Body of pancreas (tissue), 4 donors: ENCODE measurements at regions not wholly inside any gene's neighbourhood (a gene's known extent, or its start where the extent isn't known, plus 50 kb on each side); places are given as distances from the start of the nearest gene placed in this dataset.

Source experiments
- POLR2A ChIP-seq, 3 donors: fragments of 450-650 bp; IDR thresholded peaks; one replicate each; pipeline ENCODE4 v1.6.1; 2016; ENCODE audit warnings: antibody characterized with exemption in 3 of 3, mild to moderate bottlenecking in 2 of 3
- TF ChIP-seq, protein P1 (sequence below), 7 experiments: fragments of 450-650 bp in 4 of 7; fragments of 200-600 bp in 3 of 7; sonication (generic) in 3 of 7; IDR thresholded peaks; one replicate each; pipeline ENCODE4 v1.5.1; 2016 to 2019; ENCODE audit warnings: antibody characterized with exemption in 7 of 7

- TF ChIP-seq, protein P1, sequence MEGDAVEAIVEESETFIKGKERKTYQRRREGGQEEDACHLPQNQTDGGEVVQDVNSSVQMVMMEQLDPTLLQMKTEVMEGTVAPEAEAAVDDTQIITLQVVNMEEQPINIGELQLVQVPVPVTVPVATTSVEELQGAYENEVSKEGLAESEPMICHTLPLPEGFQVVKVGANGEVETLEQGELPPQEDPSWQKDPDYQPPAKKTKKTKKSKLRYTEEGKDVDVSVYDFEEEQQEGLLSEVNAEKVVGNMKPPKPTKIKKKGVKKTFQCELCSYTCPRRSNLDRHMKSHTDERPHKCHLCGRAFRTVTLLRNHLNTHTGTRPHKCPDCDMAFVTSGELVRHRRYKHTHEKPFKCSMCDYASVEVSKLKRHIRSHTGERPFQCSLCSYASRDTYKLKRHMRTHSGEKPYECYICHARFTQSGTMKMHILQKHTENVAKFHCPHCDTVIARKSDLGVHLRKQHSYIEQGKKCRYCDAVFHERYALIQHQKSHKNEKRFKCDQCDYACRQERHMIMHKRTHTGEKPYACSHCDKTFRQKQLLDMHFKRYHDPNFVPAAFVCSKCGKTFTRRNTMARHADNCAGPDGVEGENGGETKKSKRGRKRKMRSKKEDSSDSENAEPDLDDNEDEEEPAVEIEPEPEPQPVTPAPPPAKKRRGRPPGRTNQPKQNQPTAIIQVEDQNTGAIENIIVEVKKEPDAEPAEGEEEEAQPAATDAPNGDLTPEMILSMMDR (IDR thresholded peaks at IDR 0.05), result no peak
- TF ChIP-seq POLR2A (IDR thresholded peaks at IDR 0.05), result no peak
Observed at GRCh38 chr2:103873716-103874351, 980.1 kb upstream of the POU3F3 start.
